ENCODE measurements at regions not wholly inside any gene's neighbourhood (a gene's known extent, or its start where the extent isn't known, plus 50 kb on each side); places are given as distances from the start of the nearest gene placed in this dataset.

GRCh38 chr9:79885093-79885857 is 313.5 kb downstream of the TLE4 start:
- peaks cover 58% of the 10 kb centered on the region for H3K4me1 Mint-ChIP-seq (ENCODE audit: low read depth)
- no peaks in the 10 kb centered on the region for H3K9me3 Mint-ChIP-seq (ENCODE audit: low read depth)
- H3K4me3 Mint-ChIP-seq = no peak overlapping the region
- no peaks in the 10 kb centered on the region for H3K27me3 Mint-ChIP-seq
- H3K27ac Mint-ChIP-seq = no peak overlapping the region
- H3K36me3 Mint-ChIP-seq = no peaks in the 10 kb centered on the region

DNA sequence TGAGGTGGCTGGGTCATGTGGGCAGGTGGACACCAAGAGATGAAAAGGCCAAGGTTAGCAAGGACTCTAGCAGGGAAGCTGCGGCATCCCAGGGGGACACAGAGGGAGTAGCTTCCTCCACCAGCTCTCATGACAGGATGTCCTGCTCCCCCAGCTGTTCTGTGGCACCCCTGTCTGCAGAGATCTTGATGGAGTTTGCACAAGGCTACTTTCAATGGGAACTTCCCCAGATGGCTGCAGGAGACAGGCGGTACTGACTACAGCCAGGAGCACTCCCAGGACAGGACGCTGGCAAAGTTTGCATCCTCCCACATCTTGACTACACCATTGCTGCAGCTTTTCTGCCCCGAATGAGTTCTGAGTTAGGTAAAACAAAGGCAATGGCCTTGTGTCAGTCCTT is 312.8 kb downstream of the TLE4 start:
- H3K4me3 Mint-ChIP-seq = peak overlapping the region; percentile 10
- peaks cover 60% of the 10 kb centered on the region for H3K4me1 Mint-ChIP-seq (ENCODE audit: low read depth)
- no peaks in the 10 kb centered on the region for H3K27me3 Mint-ChIP-seq
- H3K36me3 Mint-ChIP-seq = no peaks in the 10 kb centered on the region
- no peaks in the 10 kb centered on the region for H3K9me3 Mint-ChIP-seq (ENCODE audit: low read depth)
- H3K27ac Mint-ChIP-seq = no peak overlapping the region

GRCh38 chr9:79883073-79883645 is 311.4 kb downstream of the TLE4 start:
- H3K9me3 Mint-ChIP-seq (ENCODE audit: low read depth) = no peaks in the 10 kb centered on the region
- H3K27ac Mint-ChIP-seq = peak overlapping the region; percentile 16
- H3K27me3 Mint-ChIP-seq = no peaks in the 10 kb centered on the region
- peaks cover 62% of the 10 kb centered on the region for H3K4me1 Mint-ChIP-seq (ENCODE audit: low read depth)
- peak overlapping the region; percentile 69 for H3K4me3 Mint-ChIP-seq
- no peaks in the 10 kb centered on the region for H3K36me3 Mint-ChIP-seq

DNA sequence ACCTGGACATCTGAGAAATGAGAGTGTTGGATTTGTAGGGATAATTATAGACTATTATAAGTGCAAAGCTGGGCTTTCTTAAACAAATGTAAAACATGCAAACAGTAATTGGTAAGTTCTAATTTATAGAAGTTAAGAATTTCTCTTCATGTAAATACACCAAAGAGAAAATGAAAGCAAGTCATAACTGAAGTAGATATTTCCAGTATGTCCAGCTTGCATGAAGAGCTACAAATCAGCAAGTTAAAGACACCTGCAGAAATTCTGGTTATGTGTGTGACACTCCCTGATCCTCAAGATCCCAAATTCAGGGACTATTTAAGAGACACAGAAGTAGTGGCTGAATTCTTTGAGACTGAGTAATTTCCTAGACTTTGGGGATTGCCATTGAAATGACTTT is 308.9 kb downstream of the TLE4 start:
- Mint-ChIP-seq H3K9me3 (ENCODE audit: low read depth) (no peaks in the 10 kb centered on the region), H3K27ac (no peak overlapping the region), H3K36me3 (no peaks in the 10 kb centered on the region), H3K4me3 (no peak overlapping the region), H3K27me3 (no peaks in the 10 kb centered on the region), H3K4me1 (ENCODE audit: low read depth) (peaks cover 59% of the 10 kb centered on the region)

GRCh38 chr9:79877943-79878602 is 306.3 kb downstream of the TLE4 start:
- Mint-ChIP-seq H3K27me3 (no peaks in the 10 kb centered on the region), H3K4me1 (ENCODE audit: low read depth) (peaks cover 34% of the 10 kb centered on the region), H3K27ac (no peak overlapping the region), H3K9me3 (ENCODE audit: low read depth) (no peaks in the 10 kb centered on the region), H3K36me3 (no peaks in the 10 kb centered on the region), H3K4me3 (no peak overlapping the region)

DNA sequence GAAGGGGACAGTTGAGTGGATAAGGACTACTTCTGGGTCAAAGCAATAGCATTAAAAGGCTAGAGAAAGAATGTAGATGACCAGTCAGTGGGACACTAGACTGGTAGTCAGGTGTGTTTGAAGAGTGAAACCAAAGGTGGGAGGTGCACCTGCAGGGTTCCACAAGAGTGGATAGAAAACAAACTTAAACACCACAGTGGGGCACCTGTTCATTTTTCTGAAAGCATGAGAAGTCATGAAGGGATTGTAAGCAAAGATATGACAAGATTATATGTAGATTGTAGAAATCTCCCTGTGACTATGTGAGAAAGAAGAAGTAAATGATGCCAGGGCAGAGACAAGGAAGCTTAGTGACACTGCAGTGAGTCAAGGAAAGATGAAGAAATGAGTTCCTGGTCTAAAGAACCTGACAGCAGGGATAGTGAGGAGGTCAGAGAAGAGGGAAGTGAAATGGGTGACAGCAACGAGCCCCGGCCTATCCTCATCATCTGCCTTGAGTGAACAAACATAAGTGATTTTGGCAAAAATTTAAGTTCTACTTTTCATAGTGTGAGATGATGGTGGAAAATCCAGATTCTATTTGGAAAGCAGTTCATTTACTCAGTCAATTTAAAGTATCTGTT is 296.9 kb downstream of the TLE4 start:
- no peak overlapping the region for H3K27ac Mint-ChIP-seq

DNA sequence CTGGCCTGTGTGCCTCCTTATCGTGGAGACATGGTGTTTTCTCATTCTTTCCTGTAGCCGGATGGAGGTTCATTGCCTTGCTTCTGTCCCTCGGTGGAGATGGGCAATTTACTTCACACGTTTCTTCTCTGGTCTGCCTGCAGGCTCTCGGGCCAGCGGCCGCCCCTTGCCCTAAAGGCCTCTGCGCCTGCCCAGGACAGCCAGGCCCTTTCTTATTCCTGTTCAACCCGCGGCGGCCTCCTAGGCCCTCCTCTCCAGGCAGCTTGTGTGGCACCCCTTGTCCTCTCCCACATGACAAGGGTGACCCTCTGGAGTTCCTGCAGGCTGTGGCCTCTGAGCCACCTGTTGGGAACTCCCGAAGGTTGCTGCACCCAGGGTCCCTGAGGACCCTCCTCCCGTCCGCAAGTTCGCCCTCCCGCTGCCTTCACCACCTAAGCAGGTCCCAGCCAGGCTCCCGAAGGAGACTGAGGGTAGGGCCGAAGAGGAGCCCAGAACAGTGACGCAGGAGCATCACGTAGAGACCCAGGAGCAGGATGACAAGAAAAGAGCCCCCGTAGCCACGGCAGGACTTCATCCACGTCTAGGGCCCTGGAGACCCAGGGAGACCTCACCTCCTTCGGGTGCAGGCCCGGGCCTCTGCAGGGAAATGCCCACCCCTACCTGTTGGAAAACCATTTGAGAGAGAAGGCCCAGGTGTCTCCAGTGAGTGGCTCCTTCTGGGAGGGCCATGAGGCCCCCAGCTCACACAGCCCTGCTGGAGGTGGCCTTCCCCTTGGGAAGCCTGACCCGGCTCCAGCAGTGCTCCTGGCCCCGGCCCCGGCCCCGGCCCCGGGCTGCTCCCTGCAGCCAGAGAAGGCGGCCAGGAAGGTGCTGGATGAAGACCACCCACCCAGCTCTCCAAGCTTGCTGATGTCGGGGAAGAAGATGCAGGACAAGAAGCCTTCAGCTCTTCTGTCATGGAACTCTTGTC is 291.4 kb downstream of the TLE4 start:
- peaks cover 3% of the 10 kb centered on the region for H3K36me3 Mint-ChIP-seq
- H3K9me3 Mint-ChIP-seq (ENCODE audit: low read depth) = peaks cover 4% of the 10 kb centered on the region
- H3K4me3 Mint-ChIP-seq = no peak overlapping the region
- H3K4me1 Mint-ChIP-seq (ENCODE audit: low read depth) = peaks cover 14% of the 10 kb centered on the region
- no peaks in the 10 kb centered on the region for H3K27me3 Mint-ChIP-seq
- no peak overlapping the region for H3K27ac Mint-ChIP-seq

More for the DNA sequence above, 296.9 kb downstream of the TLE4 start:
- H3K4me3 Mint-ChIP-seq = no peak overlapping the region
- H3K4me1 Mint-ChIP-seq (ENCODE audit: low read depth) = peaks cover 14% of the 10 kb centered on the region
- no peaks in the 10 kb centered on the region for H3K27me3 Mint-ChIP-seq
- H3K36me3 Mint-ChIP-seq = no peaks in the 10 kb centered on the region
- no peaks in the 10 kb centered on the region for H3K9me3 Mint-ChIP-seq (ENCODE audit: low read depth)

- Mint-ChIP-seq H3K9me3 (ENCODE audit: low read depth) (peaks cover 4% of the 10 kb centered on the region), H3K4me1 (ENCODE audit: low read depth) (peaks cover 5% of the 10 kb centered on the region), H3K4me3 (no peak overlapping the region), H3K36me3 (peaks cover 5% of the 10 kb centered on the region), H3K27me3 (no peaks in the 10 kb centered on the region), H3K27ac (no peak overlapping the region)
Measured at GRCh38 chr9:79858508-79858907, 286.7 kb downstream of the TLE4 start.

DNA sequence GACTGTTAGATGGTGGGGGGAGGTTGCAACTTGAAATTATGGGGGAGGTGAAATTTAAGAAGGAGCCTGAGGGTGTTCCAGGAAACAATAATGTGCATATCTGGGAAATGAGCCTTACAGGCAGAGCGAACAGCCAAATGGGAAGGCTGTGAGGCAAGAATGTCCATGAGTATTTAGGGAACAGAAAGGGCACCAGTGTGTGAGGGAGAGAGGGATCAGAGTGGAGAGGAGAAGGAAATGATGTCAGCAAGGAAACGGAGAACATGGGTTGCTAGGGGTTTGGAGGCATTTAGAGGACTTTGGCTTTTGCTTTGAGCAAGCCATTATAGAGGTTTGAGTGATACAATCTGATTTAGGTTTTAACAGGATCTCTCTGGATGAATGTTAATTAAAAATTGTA is 285.4 kb downstream of the TLE4 start:
- Mint-ChIP-seq H3K4me1 (ENCODE audit: low read depth) (peaks cover 5% of the 10 kb centered on the region), H3K27me3 (no peaks in the 10 kb centered on the region), H3K36me3 (peaks cover 5% of the 10 kb centered on the region), H3K27ac (no peak overlapping the region), H3K9me3 (ENCODE audit: low read depth) (peaks cover 4% of the 10 kb centered on the region), H3K4me3 (no peak overlapping the region)

GRCh38 chr9:79847074-79847473 is 275.3 kb downstream of the TLE4 start:
- H3K4me3 Mint-ChIP-seq = no peak overlapping the region
- H3K27me3 Mint-ChIP-seq = no peaks in the 10 kb centered on the region
- H3K9me3 Mint-ChIP-seq (ENCODE audit: low read depth) = peaks cover 27% of the 10 kb centered on the region
- no peaks in the 10 kb centered on the region for H3K4me1 Mint-ChIP-seq (ENCODE audit: low read depth)
- peaks cover 19% of the 10 kb centered on the region for H3K36me3 Mint-ChIP-seq
- no peak overlapping the region for H3K27ac Mint-ChIP-seq

- H3K9me3 Mint-ChIP-seq (ENCODE audit: low read depth) = no peaks in the 10 kb centered on the region
Measured at GRCh38 chr9:79829566-79830302, 258.0 kb downstream of the TLE4 start.

DNA sequence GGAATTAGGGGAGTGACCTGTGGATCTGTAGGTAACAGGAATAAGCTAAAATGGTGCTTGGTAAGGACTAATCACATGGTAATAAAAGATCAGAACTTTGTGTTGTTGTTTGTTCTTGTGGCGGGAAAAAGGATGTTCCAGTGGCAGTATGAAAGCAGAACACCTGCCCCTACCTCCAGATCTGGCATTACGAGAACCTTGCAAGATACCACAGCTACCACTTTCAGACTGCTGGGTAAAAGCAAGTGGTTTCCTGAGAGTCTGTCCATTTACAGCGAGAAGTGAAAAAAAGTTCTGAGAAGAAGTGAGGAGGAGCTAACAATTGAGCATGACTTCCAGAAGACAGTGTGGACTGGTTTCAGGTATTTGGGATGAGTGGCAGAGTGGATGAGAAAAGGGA is 252.5 kb downstream of the TLE4 start:
- Mint-ChIP-seq H3K27me3 (peaks cover 3% of the 10 kb centered on the region), H3K4me3 (no peak overlapping the region), H3K4me1 (ENCODE audit: low read depth) (peaks cover 13% of the 10 kb centered on the region), H3K36me3 (peaks cover 8% of the 10 kb centered on the region), H3K9me3 (ENCODE audit: low read depth) (no peaks in the 10 kb centered on the region), H3K27ac (no peak overlapping the region)

More at GRCh38 chr9:79829566-79830302, 258.0 kb downstream of the TLE4 start:
- Mint-ChIP-seq H3K4me3 (no peak overlapping the region), H3K27me3 (no peaks in the 10 kb centered on the region), H3K4me1 (ENCODE audit: low read depth) (peaks cover 1% of the 10 kb centered on the region), H3K36me3 (no peaks in the 10 kb centered on the region), H3K27ac (no peak overlapping the region)

DNA sequence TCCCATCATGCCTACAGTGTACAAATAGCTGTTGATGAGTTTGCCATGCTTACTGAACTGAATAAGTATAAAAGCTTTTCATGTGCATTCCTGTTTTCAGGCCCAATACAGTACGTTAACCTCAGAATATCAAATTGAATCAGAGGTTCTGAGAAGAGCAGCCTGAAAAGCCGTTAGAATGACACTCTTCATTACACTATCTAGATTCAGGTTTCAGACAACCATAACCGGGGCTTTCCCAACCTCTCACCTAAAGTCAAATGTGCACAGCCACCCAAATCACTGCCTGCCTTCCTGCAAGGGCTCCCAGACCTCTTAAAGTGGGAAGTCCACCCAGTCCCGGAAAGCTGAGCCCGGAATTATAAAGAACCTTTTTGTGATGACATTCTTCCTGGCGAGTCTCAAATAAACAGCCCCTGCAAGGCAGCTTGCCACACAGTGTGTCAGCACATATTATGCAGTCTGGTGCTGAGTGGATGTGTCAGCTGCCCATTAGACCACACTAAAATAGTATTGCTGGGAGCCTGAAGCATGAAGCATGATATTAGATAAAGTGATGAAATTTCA is 245.8 kb downstream of the TLE4 start:
- Mint-ChIP-seq H3K4me1 (ENCODE audit: low read depth) (peaks cover 15% of the 10 kb centered on the region), H3K27ac (no peak overlapping the region), H3K27me3 (no peaks in the 10 kb centered on the region), H3K4me3 (no peak overlapping the region), H3K36me3 (peaks cover 2% of the 10 kb centered on the region), H3K9me3 (ENCODE audit: low read depth) (no peaks in the 10 kb centered on the region)
